OCI-LY1 (cell line): ENCODE measurements at regions not wholly inside any gene's neighbourhood (a gene's known extent, or its start where the extent isn't known, plus 50 kb on each side); places are given as distances from the start of the nearest gene placed in this dataset.

Source experiments
- EZH2 ChIP-seq: fragments of 200-600 bp; sonication (generic), shearing (Covaris generic); IDR thresholded peaks from 2 replicates; pipeline ENCODE4 v1.8.0; 2017; ENCODE audit warnings: borderline replicate concordance, mixed run types, mild to moderate bottlenecking, antibody characterized with exemption, low read length, moderate library complexity, mixed read lengths
- TF ChIP-seq, protein P1 (sequence below): fragments of 200-600 bp; sonication (generic), shearing (Covaris generic); IDR thresholded peaks from 2 replicates; pipeline ENCODE4 v1.5.1; 2017; ENCODE audit warnings: mild to moderate bottlenecking, antibody characterized with exemption, low read length, moderate library complexity, mixed read lengths

DNA sequence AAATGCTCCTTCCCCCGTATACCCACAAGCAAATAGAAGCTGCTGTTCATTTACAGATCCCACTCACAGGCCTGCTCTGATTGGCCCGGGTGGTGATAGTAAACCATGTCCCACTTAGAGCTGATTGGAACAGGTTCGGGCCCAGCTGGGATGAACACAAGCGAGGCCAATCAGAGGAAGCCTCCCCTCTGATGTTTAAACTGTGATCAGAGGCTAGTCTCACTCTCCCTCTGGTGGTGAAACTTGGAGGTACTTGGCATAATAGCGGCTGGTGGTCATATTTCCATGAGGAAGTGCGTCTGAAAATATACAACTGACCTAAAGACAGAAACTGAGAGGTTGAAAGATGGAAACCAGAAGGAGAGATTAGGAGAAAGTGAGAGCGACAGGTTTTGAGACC, 51.5 kb upstream of the TRPC3 start:
- TF ChIP-seq, protein P1, sequence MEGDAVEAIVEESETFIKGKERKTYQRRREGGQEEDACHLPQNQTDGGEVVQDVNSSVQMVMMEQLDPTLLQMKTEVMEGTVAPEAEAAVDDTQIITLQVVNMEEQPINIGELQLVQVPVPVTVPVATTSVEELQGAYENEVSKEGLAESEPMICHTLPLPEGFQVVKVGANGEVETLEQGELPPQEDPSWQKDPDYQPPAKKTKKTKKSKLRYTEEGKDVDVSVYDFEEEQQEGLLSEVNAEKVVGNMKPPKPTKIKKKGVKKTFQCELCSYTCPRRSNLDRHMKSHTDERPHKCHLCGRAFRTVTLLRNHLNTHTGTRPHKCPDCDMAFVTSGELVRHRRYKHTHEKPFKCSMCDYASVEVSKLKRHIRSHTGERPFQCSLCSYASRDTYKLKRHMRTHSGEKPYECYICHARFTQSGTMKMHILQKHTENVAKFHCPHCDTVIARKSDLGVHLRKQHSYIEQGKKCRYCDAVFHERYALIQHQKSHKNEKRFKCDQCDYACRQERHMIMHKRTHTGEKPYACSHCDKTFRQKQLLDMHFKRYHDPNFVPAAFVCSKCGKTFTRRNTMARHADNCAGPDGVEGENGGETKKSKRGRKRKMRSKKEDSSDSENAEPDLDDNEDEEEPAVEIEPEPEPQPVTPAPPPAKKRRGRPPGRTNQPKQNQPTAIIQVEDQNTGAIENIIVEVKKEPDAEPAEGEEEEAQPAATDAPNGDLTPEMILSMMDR, result peak; percentile 67
- TF ChIP-seq EZH2, result no peak
